ENCODE measurements at regions not wholly inside any gene's neighbourhood (a gene's known extent, or its start where the extent isn't known, plus 50 kb on each side); places are given as distances from the start of the nearest gene placed in this dataset.

GRCh38 chr3:83393276-83393675, 1565.5 kb upstream of the CADM2 start:
- TF ChIP-seq CTCF (IDR thresholded peaks at IDR 0.05; ENCODE audit: poor library complexity) (no peak), EZH2 (IDR thresholded peaks at IDR 0.05; ENCODE audit: borderline replicate concordance) (no peak), EZH2phosphoT487 (IDR thresholded peaks at IDR 0.05; ENCODE audit: low read depth, severe bottlenecking, unreplicated experiment) (no peak)

All from hepatocyte (in vitro differentiated cells).